Stimulated activated CD4-positive, alpha-beta T cell treated with anti-CD3 and anti-CD28 coated beads, Interleukin-4, amount 100 ng/mL, for 1 hour (primary cell): ENCODE measurements at regions not wholly inside any gene's neighbourhood (a gene's known extent, or its start where the extent isn't known, plus 50 kb on each side); places are given as distances from the start of the nearest gene placed in this dataset.

Source experiments
- DNase-seq: peaks from one replicate; pipeline ENCODE4 v3.0.0-alpha.2; 2020

DNA sequence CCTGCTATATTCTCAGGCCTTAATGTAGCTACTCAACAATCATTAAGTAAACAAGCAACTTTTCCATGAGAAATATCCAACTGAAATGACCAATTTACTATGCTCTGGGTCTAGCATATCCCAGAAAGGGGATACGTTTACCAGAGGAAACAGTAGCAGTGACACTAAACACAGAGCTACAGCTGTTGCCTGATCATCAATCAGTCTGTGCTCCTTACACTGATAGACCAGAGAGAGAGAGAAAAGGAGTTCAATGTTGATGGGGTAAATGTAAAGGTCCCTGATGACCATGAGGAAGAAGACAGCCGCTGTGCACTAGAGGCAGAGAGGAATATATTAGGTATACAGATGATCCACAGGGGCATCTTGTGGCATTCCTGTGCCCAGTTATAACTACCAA is 397.2 kb upstream of the USP15 start:
- DNase-seq: no peak

DNA sequence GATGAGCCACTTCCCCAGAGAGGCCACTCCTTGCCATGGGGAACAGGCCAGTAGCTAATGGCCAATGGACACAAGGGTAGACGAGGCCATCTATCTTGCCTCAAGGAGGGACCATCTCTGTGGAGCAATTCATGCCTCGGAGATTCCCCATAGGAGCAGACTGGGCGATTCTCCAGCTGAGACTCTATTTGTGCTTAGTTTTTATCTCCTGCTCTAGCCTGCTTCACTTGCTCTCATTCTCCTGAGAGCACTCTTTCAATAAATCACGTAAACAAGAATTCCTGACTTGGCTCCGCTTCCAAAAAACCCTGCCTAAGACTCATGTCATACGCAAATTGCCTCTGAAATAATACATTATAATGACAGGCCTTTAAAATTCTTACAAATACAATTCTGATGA is 396.4 kb upstream of the USP15 start:
- no peak for DNase-seq

DNA sequence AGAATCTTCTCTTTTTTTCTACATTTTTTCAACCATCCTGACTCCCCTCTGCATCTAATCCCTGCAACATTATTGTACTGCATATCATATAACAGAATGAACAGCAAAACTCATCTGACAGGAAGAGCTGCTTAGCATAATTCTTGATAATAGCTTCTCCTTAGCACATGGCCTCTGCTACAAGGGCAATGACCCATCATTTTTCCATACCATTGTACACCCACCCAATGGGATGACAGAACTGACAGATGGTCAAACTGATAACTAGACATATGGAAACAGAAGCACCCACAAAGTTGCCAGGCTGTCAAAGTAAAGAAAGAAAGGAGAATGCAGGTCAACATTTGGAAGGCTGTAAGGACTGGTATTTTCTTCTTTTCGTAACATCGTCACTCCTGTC is 390.4 kb upstream of the USP15 start:
- no peak for DNase-seq

DNA sequence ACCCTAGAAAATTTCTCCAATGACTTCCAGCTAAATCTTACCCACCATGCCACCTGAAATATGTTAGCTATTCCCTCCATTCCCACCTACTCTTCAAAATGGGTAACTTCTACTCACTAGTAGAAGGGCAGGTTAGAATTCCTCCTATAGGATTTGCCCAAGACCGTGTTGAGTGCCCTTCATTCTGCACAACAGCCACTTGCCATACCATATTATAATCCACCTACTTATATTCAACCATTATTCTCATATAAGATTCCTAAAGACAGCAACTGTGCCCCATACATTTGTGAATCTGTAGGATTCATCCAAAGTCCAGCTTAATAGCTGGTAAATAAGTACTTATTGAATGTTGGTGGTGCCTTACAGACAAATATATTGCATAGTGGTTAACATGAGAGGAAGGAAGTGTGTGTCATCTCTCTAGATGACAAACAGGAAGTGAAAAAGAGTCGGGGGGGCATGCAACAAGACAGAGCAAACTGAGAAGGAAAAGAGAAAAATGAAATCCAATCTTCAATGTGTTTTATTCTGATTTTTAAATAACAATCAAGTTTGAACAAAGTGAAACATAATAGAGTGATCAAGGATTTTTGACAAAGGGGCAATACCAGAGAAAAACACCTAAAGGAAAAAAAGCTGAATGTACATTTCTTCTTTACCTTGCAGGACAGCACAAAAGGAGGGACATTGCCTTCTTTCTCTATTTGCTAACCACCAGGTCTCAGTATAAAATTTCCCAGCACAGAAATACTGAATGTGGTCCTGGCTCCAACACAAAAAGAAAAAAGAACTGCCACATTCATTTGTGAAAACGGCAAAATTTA is 389.3 kb upstream of the USP15 start:
- no peak for DNase-seq

DNA sequence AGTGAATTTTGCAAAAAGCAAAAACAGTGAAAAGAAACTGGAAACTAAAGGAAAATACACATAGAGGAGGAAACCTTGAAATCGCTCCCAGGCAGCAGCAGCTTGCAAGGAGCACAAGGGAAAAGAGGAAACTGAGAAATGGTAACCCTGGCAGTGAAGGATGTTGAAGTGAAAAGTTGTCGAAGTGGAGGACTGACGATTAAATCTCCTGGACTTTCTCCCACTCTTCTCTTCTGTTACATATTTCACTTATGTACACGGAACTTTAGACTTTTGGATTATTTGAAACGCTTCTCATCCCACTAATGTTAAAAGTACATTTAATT is 388.8 kb upstream of the USP15 start:
- no peak for DNase-seq

DNA sequence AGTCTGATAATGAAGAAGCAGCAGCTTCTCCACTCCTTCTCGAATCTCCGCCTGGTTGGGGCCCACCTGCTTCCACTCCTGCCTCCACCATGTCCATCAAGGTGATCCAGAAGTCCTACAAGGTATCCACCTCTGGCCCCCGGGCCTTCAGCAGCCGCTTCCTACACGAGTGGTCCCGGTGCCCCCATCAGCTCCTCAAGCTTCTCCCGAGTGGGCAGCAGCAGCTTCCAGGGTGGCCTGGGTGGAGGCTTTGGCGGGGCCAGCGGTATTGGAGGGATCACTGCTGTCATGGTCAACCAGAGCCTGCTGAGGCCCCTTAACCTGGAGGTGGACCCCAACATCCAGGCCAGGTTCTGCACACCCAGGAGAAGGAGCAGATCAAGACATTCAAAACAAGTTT is 381.0 kb upstream of the USP15 start:
- DNase-seq: no peak

DNA sequence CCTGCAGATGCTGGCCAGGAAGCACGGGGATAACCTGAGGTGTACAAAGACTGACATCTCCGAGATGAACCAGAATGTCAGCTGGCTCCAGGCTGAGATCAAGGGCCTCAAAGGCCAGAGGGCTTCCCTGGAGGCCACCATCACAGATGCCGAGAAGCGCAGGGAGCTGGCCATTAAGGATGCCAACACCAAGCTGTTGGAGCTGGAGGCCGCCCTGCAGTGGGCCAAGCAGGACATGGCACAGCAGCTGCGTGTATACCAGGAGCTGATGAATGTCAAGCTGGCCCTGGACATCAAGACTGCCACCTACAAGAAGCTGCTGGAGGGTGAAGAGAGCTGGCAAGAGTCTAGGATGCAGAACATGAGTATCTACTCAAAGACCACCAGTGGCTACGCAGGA is 380.0 kb upstream of the USP15 start:
- DNase-seq: no peak

DNA sequence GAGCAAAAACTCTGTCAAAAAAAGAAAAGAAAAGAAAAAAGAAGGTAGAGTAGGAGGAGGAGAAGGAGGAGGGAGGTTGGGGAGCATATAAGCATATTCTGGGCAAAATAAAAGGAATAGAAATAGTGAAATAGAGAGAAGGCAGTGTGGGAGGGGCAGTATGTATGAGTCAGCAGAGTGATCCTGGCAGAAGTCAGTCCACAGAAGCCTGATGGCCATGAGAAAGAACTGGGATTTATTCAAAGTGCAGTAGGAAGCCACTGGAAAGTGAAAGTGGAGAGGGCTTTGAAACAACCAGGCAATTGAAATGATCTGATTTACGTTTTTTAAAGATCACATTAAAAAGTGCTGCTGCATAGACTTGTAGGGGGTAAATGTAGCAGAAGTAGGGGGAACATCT is 368.6 kb upstream of the USP15 start:
- no peak for DNase-seq

DNA sequence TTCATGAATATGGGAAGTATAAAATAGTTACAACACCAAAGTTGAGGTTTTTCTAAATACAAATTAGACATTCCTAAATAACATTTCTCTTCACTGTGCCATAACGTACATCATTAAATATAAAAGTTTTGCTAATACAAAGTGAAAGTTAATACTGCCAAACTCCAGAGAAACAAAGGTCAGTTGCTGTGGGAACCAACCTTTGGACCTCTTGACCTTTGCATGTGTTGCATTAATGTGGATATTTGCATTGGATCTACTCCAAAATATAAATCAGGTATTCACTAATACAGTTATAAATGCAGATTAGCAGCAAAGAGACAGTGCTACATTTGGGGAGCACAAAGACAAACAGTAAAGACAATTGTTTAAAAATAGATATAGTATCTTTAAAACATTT is 366.0 kb upstream of the USP15 start:
- no peak for DNase-seq

DNA sequence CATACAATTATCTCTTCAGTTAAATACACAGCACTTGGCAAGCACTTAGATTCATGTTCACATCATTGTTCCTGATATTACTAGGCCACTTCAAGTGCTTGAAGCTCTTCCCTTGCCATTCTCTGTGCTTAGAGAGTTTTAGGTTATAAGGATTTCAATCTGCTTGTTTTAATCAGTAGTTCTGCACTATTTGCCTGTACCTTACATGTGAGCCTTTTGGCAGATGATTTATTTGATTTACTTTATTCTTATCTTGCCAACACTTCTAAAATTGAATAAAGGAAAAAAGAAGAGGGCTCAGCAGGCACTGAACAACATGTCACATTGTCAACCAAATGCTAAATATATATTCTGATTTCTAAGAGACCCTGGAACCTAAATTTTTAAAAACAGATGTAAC is 363.8 kb upstream of the USP15 start:
- no peak for DNase-seq

DNA sequence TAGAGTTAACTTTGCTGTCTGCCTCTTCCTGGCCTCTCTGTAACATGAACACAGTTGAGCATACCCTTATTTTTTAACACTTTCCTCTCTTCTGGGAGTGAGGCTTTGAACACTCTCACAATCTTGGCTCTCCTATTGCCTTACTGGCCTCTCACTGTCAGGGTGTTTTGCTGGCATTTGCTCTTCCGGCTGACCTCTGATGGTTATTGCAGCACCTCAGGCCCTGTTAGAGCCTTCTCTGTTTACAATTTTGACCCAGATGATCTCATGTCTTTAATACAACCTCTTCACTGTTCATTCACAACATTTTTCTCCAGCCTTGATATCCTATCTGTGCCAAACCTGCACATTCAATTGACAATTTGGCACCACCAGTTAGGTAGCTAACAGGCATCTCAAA is 357.8 kb upstream of the USP15 start:
- no peak for DNase-seq

DNA sequence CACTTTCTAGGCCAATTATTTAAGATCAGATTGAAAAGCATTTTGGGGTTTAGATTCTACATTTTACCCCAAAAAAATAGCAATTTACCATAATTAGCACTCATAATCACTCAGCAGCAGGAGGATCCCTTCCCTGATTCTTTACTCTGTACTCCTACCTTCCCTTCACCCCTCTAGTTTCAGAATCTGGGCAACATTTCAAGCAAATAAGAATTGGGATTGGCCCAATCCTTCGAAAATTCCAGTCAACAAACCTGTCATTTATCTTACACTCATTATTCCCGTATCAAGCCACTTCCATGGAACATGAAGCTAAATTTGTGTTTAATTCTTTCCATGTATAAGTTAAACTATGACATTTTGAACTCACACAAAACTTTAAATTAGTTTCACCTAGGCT is 349.1 kb upstream of the USP15 start:
- no peak for DNase-seq

DNA sequence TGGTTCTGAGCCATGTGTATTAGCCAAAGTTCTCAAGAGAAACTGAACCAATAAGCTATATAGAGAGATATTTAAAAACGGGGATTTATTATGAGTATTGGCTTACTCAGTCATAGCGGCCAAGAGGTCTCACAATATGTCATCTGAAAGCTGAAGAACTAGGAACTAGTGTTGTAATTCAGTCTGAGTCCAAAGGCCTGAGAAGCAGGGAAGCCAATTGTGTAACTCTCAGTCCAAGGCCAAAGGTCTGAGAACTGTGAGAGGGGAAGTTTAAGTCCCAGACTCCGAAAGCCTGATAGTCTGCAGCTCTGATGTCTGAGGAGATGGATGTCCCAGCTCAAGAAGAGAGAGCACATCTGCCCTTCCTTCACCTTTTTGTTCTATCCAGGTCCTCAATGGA is 344.8 kb upstream of the USP15 start:
- DNase-seq: no peak

DNA sequence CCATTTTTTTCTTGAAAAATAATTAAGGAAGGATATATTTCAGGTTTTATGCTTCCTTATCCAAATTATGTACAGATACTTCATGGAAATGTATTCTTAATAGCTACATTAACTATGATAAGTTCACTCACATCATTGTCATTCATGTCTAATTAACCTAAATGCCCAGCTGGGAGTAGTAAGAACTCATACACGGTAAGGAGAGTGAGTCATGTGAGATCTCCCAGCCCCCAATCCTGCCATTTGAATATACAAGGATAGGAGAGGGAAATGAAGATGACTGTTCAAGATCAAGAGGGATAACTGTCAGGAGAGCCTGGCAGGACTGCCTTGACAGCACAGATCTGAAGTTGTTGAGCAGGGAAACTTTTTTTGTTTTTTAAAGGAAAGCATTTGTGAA is 343.4 kb upstream of the USP15 start:
- no peak for DNase-seq

DNA sequence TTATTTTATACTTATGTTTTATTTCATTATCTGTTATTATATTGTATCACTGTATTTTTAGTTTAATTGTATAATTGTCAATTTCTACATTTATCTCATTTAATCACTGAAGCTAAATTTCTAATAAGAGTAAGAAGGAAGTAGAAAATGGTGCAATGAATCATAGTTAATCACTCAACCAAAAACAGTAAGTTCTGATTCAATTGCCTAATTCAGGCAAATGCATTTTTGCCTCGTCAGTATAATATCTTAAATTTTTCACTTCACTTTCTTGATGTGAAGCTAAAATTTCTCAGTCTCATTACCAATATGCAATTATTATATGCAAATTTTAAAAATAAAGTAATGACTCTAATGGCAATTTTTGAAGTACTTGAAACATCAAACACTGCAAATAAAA is 340.5 kb upstream of the USP15 start:
- no peak for DNase-seq

DNA sequence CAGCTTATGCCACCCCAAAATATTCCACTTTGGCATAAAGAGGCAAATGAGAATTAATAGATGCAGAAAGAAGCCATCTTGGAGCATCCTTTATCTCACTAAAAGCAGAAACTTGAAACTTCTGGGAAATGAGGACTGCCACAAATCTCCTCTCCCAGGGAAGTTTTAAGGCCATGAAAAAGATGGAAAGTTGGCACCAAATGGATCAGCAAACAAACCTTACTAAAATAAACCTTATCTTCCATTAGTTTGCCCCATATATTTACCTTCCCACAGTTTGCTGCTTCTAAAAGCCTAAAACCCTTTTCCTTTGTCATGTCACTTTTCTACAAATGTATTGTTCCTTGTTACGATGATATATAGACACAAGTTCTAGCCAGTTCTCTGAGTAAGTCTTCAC is 340.0 kb upstream of the USP15 start:
- no peak for DNase-seq

DNA sequence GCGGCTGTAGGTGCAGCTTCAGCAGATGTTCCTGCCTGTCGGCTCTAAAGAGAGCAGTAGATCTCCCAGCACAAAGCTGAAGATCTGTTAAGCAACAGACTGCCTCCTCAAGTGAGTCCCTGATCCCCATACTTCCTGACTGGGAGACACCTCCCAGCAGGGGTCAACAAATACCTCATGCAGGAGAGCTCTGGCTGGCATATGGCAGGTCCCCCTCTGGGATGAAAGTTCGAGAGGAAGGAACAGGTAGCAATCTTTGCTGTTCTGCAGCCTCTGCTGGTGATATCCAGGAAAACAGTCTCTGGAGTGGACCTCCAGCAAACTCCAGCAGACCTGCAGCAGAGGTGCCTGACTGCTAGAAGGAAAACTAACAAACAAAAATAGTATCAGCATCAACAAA is 337.1 kb upstream of the USP15 start:
- DNase-seq: no peak

DNA sequence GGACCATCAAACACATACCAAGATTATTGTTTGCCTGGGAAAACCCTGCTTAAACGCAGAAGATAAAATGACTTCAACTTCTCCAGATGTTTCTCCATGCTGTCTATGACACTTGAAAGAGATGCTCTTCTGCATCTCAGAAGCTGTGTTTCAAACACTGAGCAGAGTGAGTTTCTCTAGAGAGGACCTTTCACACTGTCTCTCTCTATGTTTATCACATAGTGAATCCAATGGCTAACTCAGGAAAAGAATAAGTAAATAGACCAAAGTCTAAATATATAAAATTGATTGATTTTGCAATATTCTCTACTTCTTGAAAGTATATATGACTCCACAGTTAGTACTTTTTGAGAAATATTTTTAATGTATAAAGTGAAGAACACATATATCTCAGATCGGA is 325.6 kb upstream of the USP15 start:
- no peak for DNase-seq

DNA sequence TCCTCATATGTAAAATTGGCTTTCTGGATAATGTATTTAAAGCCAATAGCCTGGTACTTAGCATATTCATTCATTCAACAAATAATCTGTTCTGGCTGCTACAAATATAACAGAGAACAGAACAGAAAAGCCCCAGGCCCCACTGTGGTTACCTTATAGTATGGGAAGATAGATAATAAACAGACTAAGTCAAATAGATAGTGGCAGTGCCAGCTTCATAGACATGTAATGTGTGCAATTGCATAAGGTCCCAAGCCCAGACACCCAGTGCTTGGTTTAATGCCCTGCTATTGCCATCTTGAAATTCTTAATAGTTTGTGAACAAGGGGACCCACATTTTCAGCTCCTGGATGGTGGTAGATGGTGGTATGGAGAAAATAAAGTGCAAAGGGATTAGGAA is 320.2 kb upstream of the USP15 start:
- DNase-seq: no peak

DNA sequence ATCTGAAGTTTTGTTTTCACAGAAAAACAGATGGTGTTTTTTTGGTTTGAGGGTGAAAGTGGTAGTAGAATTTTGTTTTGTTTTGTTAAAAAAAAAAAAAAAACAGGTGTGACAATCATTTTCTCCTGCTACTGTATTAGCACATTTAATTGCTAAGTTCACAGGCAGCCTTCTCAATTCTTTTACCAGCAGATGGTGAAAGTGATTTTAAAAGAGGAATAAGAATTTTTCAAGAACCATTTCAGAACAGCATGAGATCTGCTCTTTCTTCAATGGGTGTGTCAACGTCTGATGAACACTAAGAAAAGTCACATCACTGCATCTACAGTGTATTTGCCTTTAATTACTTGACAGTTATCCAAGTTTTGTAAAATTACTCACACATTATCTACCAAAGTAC is 303.7 kb upstream of the USP15 start:
- no peak for DNase-seq

DNA sequence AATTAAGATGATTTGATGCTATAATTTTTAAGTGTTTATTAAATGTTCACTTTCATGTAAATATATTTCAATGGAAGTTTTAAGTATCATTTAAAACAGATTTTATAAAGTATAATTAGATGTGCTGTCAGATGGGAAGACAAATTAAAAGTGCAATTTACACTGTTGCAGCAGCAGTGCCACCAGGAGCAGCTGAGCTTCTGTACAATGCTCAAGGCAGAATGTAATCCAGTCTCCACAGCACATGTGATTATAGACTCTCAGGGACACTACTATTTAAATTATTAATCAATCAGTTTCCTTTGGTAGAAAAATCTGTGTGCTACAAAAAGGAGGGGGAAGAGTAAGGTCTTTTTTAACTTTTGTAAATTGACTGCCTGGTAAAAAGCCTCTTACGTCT is 285.7 kb upstream of the USP15 start:
- DNase-seq: no peak

DNA sequence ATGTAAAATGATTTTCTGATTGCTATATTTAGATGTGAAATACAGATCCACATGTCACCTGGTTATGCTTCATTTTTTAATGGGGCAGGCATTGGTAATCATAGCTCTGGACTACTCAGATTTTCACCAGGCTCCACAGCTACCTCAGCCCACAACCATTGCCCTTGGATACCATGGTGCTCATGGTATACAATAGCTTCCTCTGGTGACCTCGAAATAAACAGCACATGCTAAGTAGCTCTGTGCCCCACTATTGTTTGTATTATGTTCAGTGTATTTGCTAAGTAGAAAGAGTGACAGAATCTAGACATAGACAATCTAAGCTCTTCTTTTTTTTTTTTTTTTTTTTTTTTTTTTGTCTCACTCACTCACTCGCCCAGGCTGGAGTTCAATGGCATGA is 274.4 kb upstream of the USP15 start:
- DNase-seq: no peak

DNA sequence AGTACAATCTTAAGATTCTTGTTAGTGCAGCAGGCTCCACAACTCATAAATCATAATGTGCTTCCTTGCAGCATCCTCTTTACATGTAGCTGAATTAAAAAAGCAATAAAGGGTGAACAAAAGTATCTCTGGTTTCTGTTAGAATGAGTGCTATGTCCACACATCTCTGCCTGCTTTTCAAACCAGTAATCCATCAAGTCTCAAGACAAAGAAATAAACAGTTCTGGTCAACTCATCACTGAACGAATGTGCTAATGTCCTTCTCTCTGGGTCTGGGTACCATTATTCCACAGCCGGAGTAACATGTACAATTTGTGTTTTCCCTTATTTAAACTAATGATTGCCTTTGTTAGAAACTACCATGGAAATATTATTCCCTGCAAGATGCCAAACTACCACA is 273.0 kb upstream of the USP15 start:
- DNase-seq: no peak

DNA sequence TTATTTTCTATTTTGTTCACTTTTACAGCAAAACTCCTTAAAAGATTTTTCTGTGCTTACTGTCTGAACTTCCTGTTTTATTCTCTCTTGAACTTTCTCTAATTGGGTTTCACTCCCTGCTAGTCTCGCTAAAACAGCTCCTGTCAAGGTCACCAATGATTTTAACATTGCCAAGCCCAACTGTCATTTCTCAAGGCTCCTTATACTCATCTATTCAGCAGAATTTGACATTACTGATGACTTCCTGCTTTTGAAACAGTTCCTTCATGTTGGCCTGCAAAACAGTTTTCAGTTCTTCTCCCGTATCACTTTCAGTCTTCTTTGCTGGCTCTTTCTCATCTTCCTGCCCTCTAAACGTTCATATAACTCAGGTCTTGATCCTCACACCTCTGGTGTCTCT is 268.5 kb upstream of the USP15 start:
- no peak for DNase-seq

DNA sequence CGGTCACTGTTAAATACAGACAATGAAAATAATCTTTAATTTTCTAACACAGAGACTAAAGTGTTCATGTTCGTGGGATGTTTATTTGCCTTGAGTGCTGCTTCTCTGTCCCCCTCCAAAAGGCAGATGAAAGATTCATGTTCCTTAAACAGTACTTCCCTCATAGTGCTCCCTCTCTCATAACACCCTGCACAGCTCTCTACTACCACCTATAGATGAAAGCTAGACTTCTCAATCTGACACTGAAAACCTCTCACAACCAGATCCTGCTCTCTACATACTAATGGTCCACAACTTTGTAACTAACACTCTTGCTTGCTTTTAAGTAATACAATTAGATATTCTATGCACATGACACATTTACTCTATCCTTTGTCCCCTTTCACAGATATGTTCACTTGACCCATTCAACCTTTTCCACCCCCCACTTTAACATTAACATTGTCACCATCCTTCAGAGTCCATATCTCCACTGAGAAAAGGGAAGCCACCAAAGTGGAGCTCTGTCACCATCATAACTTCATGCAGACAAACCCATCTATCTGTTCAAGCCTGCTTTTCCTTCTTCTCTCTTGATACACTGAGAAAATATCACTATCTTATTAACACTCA is 266.4 kb upstream of the USP15 start:
- DNase-seq: no peak
